IMR-90 (cell line): ENCODE measurements at regions not wholly inside any gene's neighbourhood (a gene's known extent, or its start where the extent isn't known, plus 50 kb on each side); places are given as distances from the start of the nearest gene placed in this dataset.

ENCODE experiments used
- ATAC-seq: fragments of 200-7000 bp; cut with Tn5 transposase; 2 replicates; pipeline ENCODE4 v1.9.1; 2020; ENCODE audit warnings: low read depth, mild to moderate bottlenecking, moderate library complexity
- BruUV-seq: library from RNA; stranded (reverse); fragments of 400-500 nt; replicated peaks from 2 replicates; lab custom pipeline; 2021; lab: Mats Ljungman, UMichigan
- CTCF ChIA-PET: fragments of 300-600 bp; formaldehyde crosslinking; extraction: SDS; loops from one replicate; lab custom pipeline; 2021; ENCODE audit warnings: antibody characterized with exemption; lab: Yijun Ruan, JAX
- POLR2A ChIA-PET: fragments of 300-600 bp; sonication (Branson Sonifier 250); formaldehyde crosslinking; loops from one replicate; lab custom pipeline; 2022; ENCODE audit warnings: antibody characterized with exemption; ENCODE audit not compliant: unreplicated experiment; lab: Charles Lee
- DNase-seq: peaks from one replicate; pipeline ENCODE4 v3.0.0; 2013
- H2AFZ ChIP-seq: replicated peaks from 2 replicates; pipeline ENCODE3; 2013; ENCODE audit warnings: low read length, mild to moderate bottlenecking; ENCODE audit not compliant: poor library complexity
- H2AK5ac ChIP-seq: 2 replicates; pipeline ENCODE4 v1.6.1; 2013; ENCODE audit warnings: low read depth, low read length, inconsistent platforms
- H2AK9ac ChIP-seq: replicated peaks from 2 replicates; pipeline ENCODE3; 2013; ENCODE audit warnings: mild to moderate bottlenecking, low read depth, low read length, moderate library complexity; ENCODE audit not compliant: poor library complexity
- H2BK120ac ChIP-seq: 2 replicates; pipeline ENCODE4 v1.6.1; 2013; ENCODE audit warnings: low read depth, low read length, inconsistent platforms
- H2BK15ac ChIP-seq: 3 replicates; pipeline ENCODE4 v1.6.1; 2013; ENCODE audit warnings: low read depth, low read length, inconsistent platforms
- H2BK20ac ChIP-seq: 2 replicates; pipeline ENCODE4 v1.6.1; 2013; ENCODE audit warnings: low read depth, mild to moderate bottlenecking, inconsistent platforms, low read length, moderate library complexity
- H2BK5ac ChIP-seq: 2 replicates; pipeline ENCODE4 v1.6.1; 2013; ENCODE audit warnings: mild to moderate bottlenecking, low read depth, low read length, inconsistent platforms; ENCODE audit not compliant: poor library complexity, severe bottlenecking
- H3K14ac ChIP-seq: replicated peaks from 2 replicates; pipeline ENCODE4 v1.6.1; 2013; ENCODE audit warnings: low read depth, low read length, inconsistent platforms
- H3K18ac ChIP-seq: 2 replicates; pipeline ENCODE4 v1.6.1; 2013; ENCODE audit warnings: low read depth, low read length, control low read depth
- H3K23ac ChIP-seq: 2 replicates; pipeline ENCODE4 v1.6.1; 2013; ENCODE audit warnings: low read depth, low read length, inconsistent platforms
- H3K27ac ChIP-seq: 2 replicates; pipeline ENCODE4 v1.5.1; 2013; ENCODE audit warnings: mild to moderate bottlenecking, control low read depth, low read length; ENCODE audit not compliant: insufficient read depth
- H3K27me3 ChIP-seq: 2 replicates; pipeline ENCODE4 v1.6.1; 2013; ENCODE audit warnings: low read length; ENCODE audit not compliant: control insufficient read depth, insufficient read depth
- H3K36me3 ChIP-seq: 2 replicates; pipeline ENCODE4 v1.6.1; 2013; ENCODE audit warnings: low read length, mixed read lengths; ENCODE audit not compliant: control insufficient read depth, insufficient read depth
- H3K4ac ChIP-seq: 2 replicates; pipeline ENCODE4 v1.6.1; 2013; ENCODE audit warnings: low read depth, low read length, inconsistent platforms
- H3K4me1 ChIP-seq: 2 replicates; pipeline ENCODE4 v1.6.1; 2013; ENCODE audit warnings: low read length, mixed read lengths; ENCODE audit not compliant: control insufficient read depth, insufficient read depth
- H3K4me2 ChIP-seq: 2 replicates; pipeline ENCODE4 v1.6.1; 2013; ENCODE audit warnings: low read depth, mild to moderate bottlenecking, control low read depth, low read length, moderate library complexity
- H3K4me3 ChIP-seq: 2 replicates; pipeline ENCODE4 v1.5.1; 2013; ENCODE audit warnings: low read depth, mild to moderate bottlenecking, control low read depth, low read length, moderate library complexity; ENCODE audit not compliant: insufficient read depth
- H3K56ac ChIP-seq: 2 replicates; pipeline ENCODE4 v1.6.1; 2013; ENCODE audit warnings: low read length, inconsistent platforms; ENCODE audit not compliant: insufficient read depth; ENCODE audit errors: extremely low read depth
- H3K79me1 ChIP-seq, 2 experiments: 2 replicates each; pipeline ENCODE4 v1.6.1; 2013; ENCODE audit warnings: low read length in 2 of 2, inconsistent platforms in 1 of 2, low read depth in 1 of 2
- H3K9ac ChIP-seq: 2 replicates; pipeline ENCODE4 v1.6.1; 2013; ENCODE audit warnings: low read depth, low read length, control low read depth
- H3K9me1 ChIP-seq: 2 replicates; pipeline ENCODE4 v1.6.1; 2013; ENCODE audit warnings: low read length, inconsistent platforms; ENCODE audit not compliant: insufficient read depth
- H3K9me3 ChIP-seq: 2 replicates; pipeline ENCODE4 v1.6.1; 2013; ENCODE audit warnings: low read length; ENCODE audit not compliant: control insufficient read depth, insufficient read depth
- H4K20me1 ChIP-seq: 2 replicates; pipeline ENCODE4 v1.6.1; 2013; ENCODE audit warnings: low read length, inconsistent platforms; ENCODE audit not compliant: insufficient read depth
- H4K5ac ChIP-seq: 2 replicates; pipeline ENCODE4 v1.6.1; 2013; ENCODE audit warnings: mild to moderate bottlenecking, low read depth, low read length, control low read depth
- H4K8ac ChIP-seq, 2 experiments: 2 replicates each; pipeline ENCODE4 v1.6.1; 2013; ENCODE audit warnings: low read depth in 2 of 2, low read length in 2 of 2, control low read depth in 1 of 2, inconsistent platforms in 1 of 2
- H4K91ac ChIP-seq: 2 replicates; pipeline ENCODE4 v1.6.1; 2013; ENCODE audit warnings: low read depth, low read length, inconsistent platforms; ENCODE audit not compliant: insufficient read depth
- BHLHE40 ChIP-seq: fragments of 150-350 bp; IDR thresholded peaks from 2 replicates; pipeline ENCODE4 v1.6.1; 2016; ENCODE audit warnings: mild to moderate bottlenecking, low read depth, low read length
- CEBPB ChIP-seq: IDR thresholded peaks from 2 replicates; pipeline ENCODE4 v1.6.1; 2012; ENCODE audit warnings: low read depth, low read length, improper control_type of control experiment
- CHD1 ChIP-seq: IDR thresholded peaks from 2 replicates; pipeline ENCODE4 v1.6.1; 2012; ENCODE audit warnings: low read depth, low read length, improper control_type of control experiment
- FOS ChIP-seq: fragments of 150-350 bp; IDR thresholded peaks from 2 replicates; pipeline ENCODE4 v1.6.1; 2016; ENCODE audit warnings: low read depth, low read length
- MAFK ChIP-seq: IDR thresholded peaks from 2 replicates; pipeline ENCODE4 v1.6.1; 2012; ENCODE audit warnings: low read depth, low read length, improper control_type of control experiment
- MAZ ChIP-seq: IDR thresholded peaks from 2 replicates; pipeline ENCODE4 v1.6.1; 2012; ENCODE audit warnings: low read depth, mild to moderate bottlenecking, low read length, improper control_type of control experiment, moderate library complexity, borderline replicate concordance
- MXI1 ChIP-seq: IDR thresholded peaks from 2 replicates; pipeline ENCODE4 v1.6.1; 2012; ENCODE audit warnings: low read depth, mild to moderate bottlenecking, low read length, moderate library complexity, borderline replicate concordance
- NFE2L2 ChIP-seq: fragments of 150-350 bp; IDR thresholded peaks from 2 replicates; pipeline ENCODE4 v1.6.1; 2016; ENCODE audit warnings: low read depth, mild to moderate bottlenecking, low read length
- POLR2A ChIP-seq: IDR thresholded peaks from 2 replicates; pipeline ENCODE4 v1.6.1; 2012; ENCODE audit warnings: mild to moderate bottlenecking, low read depth, low read length
- RAD21 ChIP-seq: IDR thresholded peaks from 2 replicates; pipeline ENCODE4 v1.6.1; 2012; ENCODE audit warnings: low read length, improper control_type of control experiment
- RCOR1 ChIP-seq: IDR thresholded peaks from 2 replicates; pipeline ENCODE4 v1.6.1; 2012; ENCODE audit warnings: mild to moderate bottlenecking, low read length, improper control_type of control experiment; ENCODE audit not compliant: insufficient replicate concordance
- RFX5 ChIP-seq: IDR thresholded peaks from 2 replicates; pipeline ENCODE4 v1.8.0; 2012; ENCODE audit warnings: low read depth, mild to moderate bottlenecking, low read length, moderate library complexity
- SMC3 ChIP-seq: fragments of 150-350 bp; IDR thresholded peaks from 2 replicates; pipeline ENCODE4 v1.6.1; 2016; ENCODE audit warnings: low read depth, mild to moderate bottlenecking, antibody characterized with exemption, low read length, moderate library complexity
- USF2 ChIP-seq: fragments of 150-350 bp; IDR thresholded peaks from 2 replicates; pipeline ENCODE4 v1.6.1; 2017; ENCODE audit warnings: mild to moderate bottlenecking, antibody characterized with exemption, low read length, low read depth
- WGBS, 2 experiments: methylation state at CpG; one replicate each; pipeline versions ENCODE4 v1.1.5 to v1.1.7; 2013; ENCODE audit warnings: missing lambda C conversion rate in 2 of 2; ENCODE audit not compliant: insufficient read length in 1 of 2; ENCODE audit errors: extremely low coverage in 2 of 2; 5-methylcytosine and 5-hydroxymethylcytosine counted together
- dilution Hi-C: fragments of 300-500 bp; cut with HindIII; formaldehyde crosslinking; loops from one replicate; pipeline ENCODE4 v1.14.3; 2018; ENCODE audit warnings: low sequenced_read_pairs; ENCODE audit not compliant: unreplicated experiment
- in situ Hi-C: fragments of 300-500 bp; cut with MboI; formaldehyde crosslinking; loops from 3 replicates; pipeline ENCODE4 v1.14.3; 2019; ENCODE audit warnings: low sequenced_read_pairs, inconsistent platforms, mixed read lengths
- intact Hi-C: fragments of 100-400 bp; cut with micrococcal nuclease; formaldehyde crosslinking; loops from 2 replicates; pipeline ENCODE4 v1.10.0; 2022
- TF ChIP-seq, protein P1 (sequence below): fragments of 150-350 bp; IDR thresholded peaks from 2 replicates; pipeline ENCODE4 v1.6.1; 2016; ENCODE audit warnings: low read depth, mild to moderate bottlenecking, low read length, moderate library complexity, borderline replicate concordance
- TF ChIP-seq, protein P2 (sequence below): conservative IDR thresholded peaks from 2 replicates; pipeline ENCODE4 v1.5.1; 2012; ENCODE audit warnings: mild to moderate bottlenecking, low read depth, low read length, improper control_type of control experiment

DNA sequence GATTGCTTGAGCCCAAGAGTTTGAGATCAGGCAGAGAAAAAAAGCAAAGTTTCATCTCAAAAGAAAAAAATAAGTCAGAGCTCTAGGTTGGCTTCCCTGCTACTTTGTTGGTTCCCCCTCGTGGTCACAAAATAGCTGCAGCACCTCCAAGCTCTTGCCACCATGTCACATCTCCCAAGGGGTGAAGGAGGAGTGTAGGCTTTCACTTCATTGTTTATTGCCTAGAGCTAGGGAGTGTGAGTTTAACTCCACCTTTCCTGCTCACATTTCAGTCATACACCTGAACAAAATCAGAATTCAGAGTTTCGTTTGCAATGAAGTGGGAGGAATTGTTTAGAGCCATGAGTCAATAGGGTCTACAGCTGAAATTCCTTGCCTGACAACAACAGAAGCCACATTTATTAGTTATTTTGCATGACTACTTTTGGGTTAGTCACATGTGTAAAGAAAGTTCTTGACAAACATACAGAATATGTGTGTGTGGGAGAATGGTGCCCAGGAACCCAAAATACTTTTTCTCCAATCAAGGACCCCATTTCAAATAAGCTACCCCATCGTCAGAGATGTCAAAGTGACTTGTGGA, 56.2 kb upstream of the UFL1 start:
- Histone ChIP-seq H3K4me1 (no peaks in the 10 kb centered on the region), H3K18ac (no peak overlapping the region), H3K9me1 (no peaks in the 10 kb centered on the region), H3K4ac (no peak overlapping the region), H2BK120ac (no peak overlapping the region), H3K14ac (no peak overlapping the region), H2AK9ac (no peak overlapping the region), H3K4me3 (no peak overlapping the region), H3K36me3 (no peaks in the 10 kb centered on the region), H2BK15ac (no peak overlapping the region), H2AK5ac (no peak overlapping the region), H3K79me1 (no peaks in the 10 kb centered on the region), H2BK5ac (no peak overlapping the region), H3K9ac (no peak overlapping the region), H4K8ac (no peak overlapping the region), H3K9me3 (no peaks in the 10 kb centered on the region), H4K20me1 (no peaks in the 10 kb centered on the region), H3K56ac (no peak overlapping the region), H3K4me2 (no peak overlapping the region), H3K27ac (no peak overlapping the region), H2AFZ (no peak overlapping the region), H4K5ac (no peak overlapping the region), H2BK20ac (no peak overlapping the region), H3K27me3 (no peaks in the 10 kb centered on the region), H4K91ac (no peak overlapping the region), H3K23ac (no peak overlapping the region)
- dilution Hi-C loops (no loop called here), intact Hi-C loops (no loop called here), in situ Hi-C loops (no loop called here)
- ATAC-seq (no peak), DNase-seq (no peak)
- POLR2A ChIA-PET = no interaction called here
- no TSS peak for BruUV-seq
- TF ChIP-seq POLR2A (no peak), BHLHE40 (no peak), RFX5 (no peak), RCOR1 (no peak), USF2 (no peak), CEBPB (no peak), MXI1 (no peak), SMC3 (no peak), CHD1 (no peak), NFE2L2 (no peak), FOS (no peak), MAZ (no peak), MAFK (no peak), RAD21 (no peak)
- TF ChIP-seq, protein P1, sequence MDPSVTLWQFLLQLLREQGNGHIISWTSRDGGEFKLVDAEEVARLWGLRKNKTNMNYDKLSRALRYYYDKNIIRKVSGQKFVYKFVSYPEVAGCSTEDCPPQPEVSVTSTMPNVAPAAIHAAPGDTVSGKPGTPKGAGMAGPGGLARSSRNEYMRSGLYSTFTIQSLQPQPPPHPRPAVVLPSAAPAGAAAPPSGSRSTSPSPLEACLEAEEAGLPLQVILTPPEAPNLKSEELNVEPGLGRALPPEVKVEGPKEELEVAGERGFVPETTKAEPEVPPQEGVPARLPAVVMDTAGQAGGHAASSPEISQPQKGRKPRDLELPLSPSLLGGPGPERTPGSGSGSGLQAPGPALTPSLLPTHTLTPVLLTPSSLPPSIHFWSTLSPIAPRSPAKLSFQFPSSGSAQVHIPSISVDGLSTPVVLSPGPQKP = no peak
- TF ChIP-seq, protein P2, sequence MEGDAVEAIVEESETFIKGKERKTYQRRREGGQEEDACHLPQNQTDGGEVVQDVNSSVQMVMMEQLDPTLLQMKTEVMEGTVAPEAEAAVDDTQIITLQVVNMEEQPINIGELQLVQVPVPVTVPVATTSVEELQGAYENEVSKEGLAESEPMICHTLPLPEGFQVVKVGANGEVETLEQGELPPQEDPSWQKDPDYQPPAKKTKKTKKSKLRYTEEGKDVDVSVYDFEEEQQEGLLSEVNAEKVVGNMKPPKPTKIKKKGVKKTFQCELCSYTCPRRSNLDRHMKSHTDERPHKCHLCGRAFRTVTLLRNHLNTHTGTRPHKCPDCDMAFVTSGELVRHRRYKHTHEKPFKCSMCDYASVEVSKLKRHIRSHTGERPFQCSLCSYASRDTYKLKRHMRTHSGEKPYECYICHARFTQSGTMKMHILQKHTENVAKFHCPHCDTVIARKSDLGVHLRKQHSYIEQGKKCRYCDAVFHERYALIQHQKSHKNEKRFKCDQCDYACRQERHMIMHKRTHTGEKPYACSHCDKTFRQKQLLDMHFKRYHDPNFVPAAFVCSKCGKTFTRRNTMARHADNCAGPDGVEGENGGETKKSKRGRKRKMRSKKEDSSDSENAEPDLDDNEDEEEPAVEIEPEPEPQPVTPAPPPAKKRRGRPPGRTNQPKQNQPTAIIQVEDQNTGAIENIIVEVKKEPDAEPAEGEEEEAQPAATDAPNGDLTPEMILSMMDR = no peak
- no CpG with 5 or more reads among the region's 3 CpGs for WGBS, 2 experiments
- CTCF ChIA-PET = no interaction called here
